GM23338 (cell line): ENCODE measurements at regions not wholly inside any gene's neighbourhood (a gene's known extent, or its start where the extent isn't known, plus 50 kb on each side); places are given as distances from the start of the nearest gene placed in this dataset.

Experiments
- ATAC-seq: fragments of 200-7000 bp; cut with Tn5 transposase; 3 replicates; pipeline ENCODE4 v1.9.1; 2020
- DNase-seq: peaks from one replicate; pipeline ENCODE4 v3.0.0-alpha.2; 2015; ENCODE audit warnings: low spot score
- H2AFZ ChIP-seq: fragments of 200-600 bp; sonication (generic); 2 replicates; pipeline ENCODE4 v1.8.0; 2016; ENCODE audit warnings: antibody characterized with exemption, mild to moderate bottlenecking, moderate library complexity
- H3F3A ChIP-seq: fragments of 200-600 bp; sonication (generic); replicated peaks from 2 replicates; pipeline ENCODE4 v1.8.0; 2017; ENCODE audit warnings: antibody characterized with exemption, mixed run types, low read depth
- H3K27ac ChIP-seq: fragments of 200-600 bp; sonication (generic); 2 replicates; pipeline ENCODE4 v1.6.1; 2016; ENCODE audit warnings: low read depth
- H3K27me3 ChIP-seq: fragments of 200-600 bp; sonication (generic); 2 replicates; pipeline ENCODE4 v1.8.0; 2016; ENCODE audit warnings: mild to moderate bottlenecking, mixed run types, moderate library complexity; ENCODE audit not compliant: insufficient read depth
- H3K36me3 ChIP-seq: fragments of 200-600 bp; sonication (generic); 2 replicates; pipeline ENCODE4 v1.8.0; 2016; ENCODE audit warnings: mild to moderate bottlenecking; ENCODE audit not compliant: insufficient read depth
- H3K4me1 ChIP-seq: fragments of 200-600 bp; sonication (generic); 2 replicates; pipeline ENCODE4 v1.8.0; 2016; ENCODE audit warnings: mild to moderate bottlenecking, moderate library complexity; ENCODE audit not compliant: insufficient read depth
- H3K4me2 ChIP-seq: fragments of 200-600 bp; sonication (generic); 2 replicates; pipeline ENCODE4 v1.7.1; 2017; ENCODE audit warnings: mixed run types
- H3K4me3 ChIP-seq: fragments of 200-600 bp; sonication (generic); 2 replicates; pipeline ENCODE4 v1.6.1; 2016; ENCODE audit warnings: mixed run types
- H3K79me2 ChIP-seq: fragments of 200-600 bp; sonication (generic); replicated peaks from 2 replicates; pipeline ENCODE4 v1.8.0; 2017; ENCODE audit warnings: mild to moderate bottlenecking; ENCODE audit not compliant: insufficient read depth
- H3K9me2 ChIP-seq: fragments of 200-600 bp; sonication (generic); 2 replicates; pipeline ENCODE4 v1.8.0; 2017; ENCODE audit not compliant: insufficient read depth
- H4K20me1 ChIP-seq: fragments of 200-600 bp; sonication (generic); replicated peaks from 2 replicates; pipeline ENCODE4 v1.8.0; 2017; ENCODE audit warnings: mild to moderate bottlenecking; ENCODE audit not compliant: insufficient read depth
- H3K27ac Mint-ChIP-seq: 2 replicates; pipeline ENCODE4 v1.8.0; 2020; ENCODE audit warnings: inconsistent platforms, mild to moderate bottlenecking, moderate library complexity, mixed read lengths
- H3K27me3 Mint-ChIP-seq: 3 replicates; pipeline ENCODE4 v1.8.0; 2022; ENCODE audit warnings: low read depth, mild to moderate bottlenecking, moderate library complexity, mixed read lengths, inconsistent platforms; ENCODE audit not compliant: insufficient read depth, poor library complexity
- H3K36me3 Mint-ChIP-seq: 3 replicates; pipeline ENCODE4 v1.8.0; 2021; ENCODE audit warnings: low read depth, mild to moderate bottlenecking, inconsistent platforms, moderate library complexity, mixed read lengths
- H3K4me1 Mint-ChIP-seq: 3 replicates; pipeline ENCODE4 v1.8.0; 2020; ENCODE audit warnings: mild to moderate bottlenecking, inconsistent platforms, mixed read lengths
- H3K4me3 Mint-ChIP-seq: 3 replicates; pipeline ENCODE4 v1.8.0; 2021; ENCODE audit warnings: moderate library complexity, mild to moderate bottlenecking, inconsistent platforms, mixed read lengths
- H3K9me3 Mint-ChIP-seq: 3 replicates; pipeline ENCODE4 v1.8.0; 2020; ENCODE audit warnings: moderate library complexity, mild to moderate bottlenecking, inconsistent platforms, mixed read lengths
- CREB1 ChIP-seq: fragments of 250-450 bp; sonication (Bioruptor Pico); IDR thresholded peaks from 2 replicates; pipeline ENCODE4 v1.5.0; 2020; ENCODE audit warnings: low read depth, mild to moderate bottlenecking, moderate library complexity
- ETS1 ChIP-seq: IDR thresholded peaks from 2 replicates; pipeline ENCODE4 v1.6.1; 2016; ENCODE audit warnings: antibody characterized with exemption
- EZH2phosphoT487 ChIP-seq: fragments of 200-600 bp; sonication (generic); IDR thresholded peaks from one replicate; pipeline ENCODE4 v1.8.1; 2018; ENCODE audit warnings: antibody characterized with exemption; ENCODE audit not compliant: unreplicated experiment
- POLR2AphosphoS5 ChIP-seq: IDR thresholded peaks from 2 replicates; pipeline ENCODE4 v1.6.1; 2016; ENCODE audit warnings: antibody characterized with exemption, low read depth
- STAT1 ChIP-seq: IDR thresholded peaks from one replicate; pipeline ENCODE4 v1.6.1; 2016; ENCODE audit warnings: antibody characterized with exemption; ENCODE audit not compliant: unreplicated experiment
- ZNF462 ChIP-seq: fragments of 250-450 bp; sonication (Bioruptor Pico); IDR thresholded peaks from 2 replicates; pipeline ENCODE4 v1.5.0; 2020; ENCODE audit warnings: mild to moderate bottlenecking, moderate library complexity
- TF ChIP-seq, protein P1 (sequence below), 2 experiments: fragments of 200-600 bp in 1 of 2; sonication (generic) in 1 of 2; conservative IDR thresholded peaks; 2 replicates each; pipeline versions ENCODE4 v1.5.1 to v1.6.1; 2016 to 2017; ENCODE audit warnings: antibody characterized with exemption in 2 of 2, low read depth in 2 of 2, mild to moderate bottlenecking in 2 of 2, moderate library complexity in 1 of 2

DNA sequence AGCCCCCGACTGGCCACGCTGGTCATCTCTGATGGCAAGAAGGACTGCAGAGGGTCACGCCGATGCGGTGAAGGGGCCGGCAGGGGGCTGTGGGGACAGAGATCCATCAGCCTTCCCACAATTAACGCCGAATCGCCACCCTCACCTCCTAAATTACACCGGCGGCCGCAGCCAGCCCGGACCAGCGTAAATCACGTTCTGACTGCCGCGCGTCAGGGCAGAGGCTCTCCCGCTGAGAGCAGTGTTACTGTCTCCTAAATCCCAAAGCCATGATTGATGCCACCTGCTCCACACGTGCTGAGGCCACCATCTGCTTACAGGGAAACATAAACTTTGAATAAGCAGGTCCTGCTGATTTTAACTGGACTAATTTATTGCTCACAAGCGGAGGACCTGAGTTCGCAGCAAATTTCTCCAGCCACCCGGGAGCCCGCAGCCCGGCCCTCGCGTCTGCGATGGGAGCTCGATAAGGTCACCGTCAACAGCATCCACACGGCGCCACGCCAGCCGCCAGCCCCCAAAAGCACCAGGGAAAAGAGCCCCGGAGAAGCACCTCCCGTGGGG is 127.3 kb upstream of the NKX1-1 start:
- Mint-ChIP-seq H3K4me3 (no peak overlapping the region), H3K4me1 (no peaks in the 10 kb centered on the region), H3K27ac (no peak overlapping the region), H3K36me3 (no peaks in the 10 kb centered on the region), H3K27me3 (peaks cover 7% of the 10 kb centered on the region), H3K9me3 (no peaks in the 10 kb centered on the region)
- Histone ChIP-seq H3K27ac (no peak overlapping the region), H3K27me3 (no peaks in the 10 kb centered on the region), H2AFZ (no peak overlapping the region), H3K79me2 (no peaks in the 10 kb centered on the region), H3K4me3 (no peak overlapping the region), H4K20me1 (no peaks in the 10 kb centered on the region), H3K4me1 (no peaks in the 10 kb centered on the region), H3K36me3 (no peaks in the 10 kb centered on the region), H3F3A (no peaks in the 10 kb centered on the region), H3K9me2 (no peaks in the 10 kb centered on the region), H3K4me2 (no peak overlapping the region)
- TF ChIP-seq CREB1 (no peak), STAT1 (no peak), EZH2phosphoT487 (no peak), ZNF462 (CRISPR knock-in tag) (no peak), POLR2AphosphoS5 (no peak), ETS1 (no peak)
- TF ChIP-seq, protein P1, sequence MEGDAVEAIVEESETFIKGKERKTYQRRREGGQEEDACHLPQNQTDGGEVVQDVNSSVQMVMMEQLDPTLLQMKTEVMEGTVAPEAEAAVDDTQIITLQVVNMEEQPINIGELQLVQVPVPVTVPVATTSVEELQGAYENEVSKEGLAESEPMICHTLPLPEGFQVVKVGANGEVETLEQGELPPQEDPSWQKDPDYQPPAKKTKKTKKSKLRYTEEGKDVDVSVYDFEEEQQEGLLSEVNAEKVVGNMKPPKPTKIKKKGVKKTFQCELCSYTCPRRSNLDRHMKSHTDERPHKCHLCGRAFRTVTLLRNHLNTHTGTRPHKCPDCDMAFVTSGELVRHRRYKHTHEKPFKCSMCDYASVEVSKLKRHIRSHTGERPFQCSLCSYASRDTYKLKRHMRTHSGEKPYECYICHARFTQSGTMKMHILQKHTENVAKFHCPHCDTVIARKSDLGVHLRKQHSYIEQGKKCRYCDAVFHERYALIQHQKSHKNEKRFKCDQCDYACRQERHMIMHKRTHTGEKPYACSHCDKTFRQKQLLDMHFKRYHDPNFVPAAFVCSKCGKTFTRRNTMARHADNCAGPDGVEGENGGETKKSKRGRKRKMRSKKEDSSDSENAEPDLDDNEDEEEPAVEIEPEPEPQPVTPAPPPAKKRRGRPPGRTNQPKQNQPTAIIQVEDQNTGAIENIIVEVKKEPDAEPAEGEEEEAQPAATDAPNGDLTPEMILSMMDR (conservative IDR thresholded peaks at IDR 0.05; ENCODE audit: low read depth in 2 of 2): no peak
- DNase-seq: no peak
- no peak for ATAC-seq
